HG03159 (cell line): ENCODE measurements at regions not wholly inside any gene's neighbourhood (a gene's known extent, or its start where the extent isn't known, plus 50 kb on each side); places are given as distances from the start of the nearest gene placed in this dataset.
A peak's percentile ranks its signal among the peaks of the same experiment; 100 is the strongest.

Source experiments
- ATAC-seq: cut with Tn5 transposase; IDR thresholded peaks from one replicate; pipeline ENCODE4 v1.9.1; 2021; ENCODE audit warnings: mild to moderate bottlenecking, moderate library complexity; ENCODE audit not compliant: unreplicated experiment

- no peak for ATAC-seq
Observed at GRCh38 chr7:22659741-22660140, 67.3 kb upstream of the IL6 start.

- no peak for ATAC-seq
Observed at GRCh38 chr7:22658031-22658430, 69.0 kb upstream of the IL6 start.

- no peak for ATAC-seq
Observed at GRCh38 chr7:22657479-22657878, 69.5 kb upstream of the IL6 start.

DNA sequence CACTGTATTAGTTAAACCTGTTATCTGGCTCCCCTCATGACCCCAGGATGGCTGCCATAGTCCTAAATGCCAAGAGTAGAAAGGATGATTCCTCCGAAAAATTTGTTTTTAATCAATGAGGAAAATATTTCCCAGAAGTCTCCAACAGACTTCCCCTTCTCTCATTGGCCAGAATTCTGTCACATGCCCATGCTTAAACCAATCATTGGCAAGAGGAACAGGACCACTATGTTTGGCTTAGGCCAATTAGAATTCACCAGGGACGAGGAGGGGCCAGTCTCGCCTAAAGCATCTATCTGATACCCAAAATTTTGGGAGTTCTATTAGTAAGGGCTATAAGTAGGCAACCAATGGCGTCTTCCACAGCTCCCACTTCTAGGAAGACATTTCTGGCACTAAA lies 71.2 kb upstream of the IL6 start:
- no peak for ATAC-seq

GRCh38 chr7:22654831-22655230 lies 72.2 kb upstream of the IL6 start:
- ATAC-seq, result no peak

DNA sequence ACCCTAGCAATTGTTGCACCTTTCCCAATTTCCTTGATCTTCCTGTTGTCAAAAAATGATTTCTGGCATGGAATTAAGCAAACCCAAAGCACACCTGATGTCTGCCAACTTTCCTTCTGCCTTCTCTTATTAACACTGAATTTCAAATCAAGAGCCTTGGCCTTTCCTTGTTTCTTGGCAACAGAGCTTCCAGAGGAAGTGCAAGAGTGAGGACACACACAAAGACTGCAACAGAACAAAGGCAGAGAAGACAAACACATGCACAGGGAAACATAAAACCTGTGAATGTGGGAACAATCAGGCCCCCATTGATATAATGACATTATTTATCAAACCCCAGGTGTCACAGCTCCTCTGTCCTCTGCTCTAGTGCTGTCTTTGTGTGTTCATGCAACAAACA lies 73.0 kb upstream of the IL6 start:
- no peak for ATAC-seq

DNA sequence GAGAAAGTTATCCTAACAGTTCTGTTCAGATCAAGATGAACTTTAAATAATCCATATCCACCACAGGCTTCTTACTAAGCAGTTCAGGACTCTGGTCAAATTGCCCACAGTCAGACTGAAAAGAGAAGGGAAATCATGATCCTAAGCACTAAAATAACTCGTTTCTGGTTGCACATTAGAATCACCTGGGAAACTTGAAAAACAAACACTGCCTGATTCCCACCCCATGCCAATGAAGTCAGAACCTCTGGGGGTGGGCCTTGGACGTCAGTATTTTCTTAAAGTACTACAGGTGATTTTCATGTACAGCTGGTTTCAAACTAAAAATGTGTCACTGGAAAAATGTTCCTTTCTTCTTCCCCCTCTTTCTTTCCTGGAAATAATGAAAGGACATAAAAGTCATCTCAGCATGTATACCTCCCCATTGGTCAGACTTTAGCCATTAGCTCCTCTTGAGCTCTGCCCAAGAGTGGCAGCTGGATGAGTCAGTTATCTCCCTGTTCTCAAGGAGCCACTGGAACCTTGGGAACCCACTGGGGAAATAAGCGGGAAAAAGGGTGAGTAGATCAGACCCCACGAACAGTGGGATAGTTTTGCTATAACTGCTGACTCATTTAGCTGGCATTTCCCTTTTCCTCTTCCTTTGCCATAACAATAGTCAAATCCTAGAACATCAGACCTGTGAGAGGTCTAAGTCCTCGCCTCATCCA lies 75.3 kb upstream of the IL6 start:
- ATAC-seq, result no peak

- no peak for ATAC-seq
Observed at GRCh38 chr7:22651036-22651435, 76.0 kb upstream of the IL6 start.

- no peak for ATAC-seq
Observed at GRCh38 chr7:22649686-22650085, 77.3 kb upstream of the IL6 start.

GRCh38 chr7:22647451-22648257 lies 79.3 kb upstream of the IL6 start:
- no peak for ATAC-seq

DNA sequence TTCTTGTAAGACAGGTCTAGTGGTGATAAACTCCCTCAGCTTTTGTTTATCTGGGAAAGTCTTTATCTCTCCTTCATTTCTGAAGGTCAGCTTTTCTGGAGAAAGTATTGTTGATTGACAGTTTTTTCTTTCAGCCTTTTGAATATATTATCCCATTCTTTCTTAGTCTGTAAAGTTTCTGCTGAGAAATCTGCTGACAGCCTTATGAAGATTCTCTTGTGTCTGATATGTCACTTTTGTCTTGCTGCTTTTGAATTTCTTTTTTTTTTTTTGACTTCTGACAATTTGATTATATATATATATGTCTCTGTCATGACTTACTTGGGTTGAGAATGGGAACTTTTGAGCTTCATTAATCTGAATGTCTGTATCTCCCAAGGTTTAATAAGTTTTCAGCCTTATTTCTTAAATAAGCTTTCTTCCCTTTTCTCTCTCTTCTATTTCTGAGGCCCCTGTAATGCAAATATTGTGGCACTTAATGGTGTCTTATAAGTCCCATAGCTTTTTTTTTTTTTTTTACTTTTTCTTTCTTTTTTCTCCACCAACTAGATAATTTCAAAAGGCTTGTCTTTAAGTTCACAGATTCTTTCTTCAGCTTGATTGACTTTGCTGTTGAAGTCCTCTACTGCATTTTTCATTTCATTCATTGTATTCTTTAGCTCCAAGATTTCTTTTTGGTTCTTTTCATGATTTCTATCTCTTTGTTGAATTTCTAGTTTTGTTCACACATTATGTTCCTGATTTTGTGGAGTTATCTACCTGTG lies 81.4 kb upstream of the IL6 start:
- ATAC-seq, result no peak

DNA sequence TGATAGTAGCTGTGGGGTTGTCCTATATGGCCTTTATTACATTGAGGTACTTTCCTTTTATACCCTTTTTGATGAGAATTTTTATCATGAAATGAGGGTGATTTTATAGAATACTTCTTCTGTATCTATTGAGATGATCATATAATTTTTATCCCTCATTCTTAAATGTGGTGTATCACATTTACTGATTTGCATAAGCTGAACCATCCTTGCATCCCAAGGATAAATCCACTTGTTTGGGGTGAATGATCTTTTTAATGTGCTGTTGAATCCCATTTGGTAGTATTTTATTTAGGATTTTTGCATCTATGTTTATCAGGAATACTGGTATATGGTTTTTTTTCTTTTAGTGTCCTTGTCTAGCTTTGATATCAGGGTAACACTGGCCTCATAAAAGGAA lies 84.5 kb upstream of the IL6 start:
- no peak for ATAC-seq

GRCh38 chr7:22640269-22640668 lies 86.7 kb upstream of the IL6 start:
- ATAC-seq, result peak; percentile 93

DNA sequence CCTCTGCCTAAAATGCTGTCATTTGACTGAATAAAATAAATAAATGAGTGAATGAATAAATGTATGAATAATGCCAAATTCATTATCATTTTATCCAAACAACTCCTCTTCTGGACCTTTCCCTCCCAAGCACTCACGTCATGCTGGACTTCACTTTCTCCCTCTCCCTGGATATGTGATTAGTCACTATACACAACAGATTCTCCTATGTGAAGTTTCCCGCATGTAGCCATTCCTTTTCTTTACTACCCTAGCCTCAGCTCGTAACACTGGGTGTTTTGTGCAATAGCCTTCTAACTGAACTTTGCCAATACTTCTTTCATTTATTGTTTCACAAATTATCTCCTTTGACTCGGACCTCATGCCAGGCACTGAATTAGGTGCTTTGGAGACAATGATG lies 87.6 kb upstream of the IL6 start:
- ATAC-seq, result no peak

GRCh38 chr7:22635349-22635748 lies 91.7 kb upstream of the IL6 start:
- no peak for ATAC-seq

DNA sequence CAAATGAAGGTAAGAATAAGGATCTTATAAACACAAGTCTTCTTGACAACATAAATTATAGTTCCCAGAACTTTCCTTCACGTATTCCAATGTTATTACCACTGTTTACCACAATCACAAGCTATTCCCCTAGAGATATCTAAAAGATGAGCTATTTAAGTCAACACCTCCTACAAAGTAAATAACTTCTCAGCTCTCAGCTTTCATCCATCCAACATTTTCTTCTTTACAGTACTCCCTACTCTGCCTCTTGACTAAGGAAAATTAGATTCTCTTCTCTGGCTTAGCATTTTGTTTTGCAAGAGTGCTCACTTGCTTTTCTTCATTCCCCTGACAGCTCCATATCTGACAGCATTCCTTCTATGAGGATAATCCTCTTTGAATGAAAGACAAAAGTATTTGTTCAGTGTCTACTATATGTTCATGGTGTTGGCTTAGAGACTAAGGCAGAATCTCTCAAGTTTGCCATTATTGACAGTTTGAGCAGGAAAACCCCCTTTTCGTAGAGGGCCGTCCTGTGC lies 93.0 kb upstream of the IL6 start:
- ATAC-seq, result no peak

DNA sequence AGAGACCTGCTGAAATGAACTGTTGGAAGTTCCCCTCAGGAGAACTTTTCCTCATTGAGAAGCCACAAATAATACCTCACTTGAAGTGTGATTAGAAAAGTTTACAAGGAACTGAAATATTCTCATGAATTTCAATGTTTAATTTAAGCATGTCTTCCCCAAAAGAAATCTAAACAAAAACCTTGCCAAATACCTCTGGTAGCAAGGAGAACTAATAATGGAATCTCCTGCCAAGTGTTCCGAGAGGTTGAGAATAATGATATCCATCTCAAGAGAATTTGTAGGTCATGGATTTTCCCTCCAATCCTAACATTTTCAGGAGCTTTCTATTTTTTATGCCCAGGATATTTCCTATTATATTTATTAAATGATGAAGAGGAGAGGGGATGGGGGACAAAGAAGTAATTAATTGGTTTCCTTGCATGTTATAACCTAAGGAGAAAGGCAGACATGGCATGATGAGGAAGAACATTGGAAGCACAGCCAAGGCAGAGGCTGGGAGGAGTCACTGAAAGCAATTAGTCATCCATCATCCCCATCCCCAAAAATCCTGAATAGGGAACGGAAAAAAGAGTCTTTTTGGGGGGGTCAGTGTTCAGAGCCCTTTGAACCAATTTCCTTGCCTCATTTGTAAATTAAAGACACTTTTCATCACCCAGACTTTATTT lies 93.6 kb upstream of the IL6 start:
- no peak for ATAC-seq

- ATAC-seq, result no peak
Observed at GRCh38 chr7:22632674-22633073, 94.3 kb upstream of the IL6 start.

GRCh38 chr7:22631730-22632129 lies 95.3 kb upstream of the IL6 start:
- ATAC-seq, result no peak

- no peak for ATAC-seq
Observed at GRCh38 chr7:22630069-22630468, 96.9 kb upstream of the IL6 start.

DNA sequence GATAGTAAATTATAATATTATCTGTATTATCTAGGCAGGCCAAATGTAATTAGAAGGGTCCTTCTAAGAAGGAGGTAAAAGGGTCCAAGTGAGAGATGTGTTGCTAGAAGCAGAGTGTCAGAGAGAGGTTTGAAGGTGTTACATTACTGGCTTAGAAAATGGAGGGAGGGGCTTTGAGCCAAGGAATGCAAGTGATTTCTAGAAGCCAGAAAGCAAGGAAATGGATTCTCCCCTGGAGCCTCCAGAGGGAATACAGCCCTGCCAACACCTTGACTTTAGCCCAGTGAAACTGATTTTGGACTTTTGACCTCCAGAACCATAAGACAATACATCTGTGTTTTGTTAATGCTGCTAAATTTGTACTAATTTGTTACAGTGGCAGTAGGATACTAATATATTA lies 97.9 kb upstream of the IL6 start:
- ATAC-seq, result no peak
